A549 (cell line): ENCODE measurements at regions not wholly inside any gene's neighbourhood (a gene's known extent, or its start where the extent isn't known, plus 50 kb on each side); places are given as distances from the start of the nearest gene placed in this dataset.

Source experiments
- ATAC-seq, 2 experiments: fragments of 200-7000 bp in 1 of 2; fragments of >200 bp in 1 of 2; cut with Nextera tagmentation in 1 of 2; cut with Tn5 transposase in 1 of 2; 3 replicates each; pipeline versions ENCODE4 v1.8.0 to v1.9.1; 2018 to 2020; ENCODE audit warnings: mild to moderate bottlenecking in 1 of 2, moderate library complexity in 1 of 2
- CTCF ChIA-PET: fragments of 300-600 bp; sonication (Branson Sonifier 250); formaldehyde crosslinking; extraction: SDS; loops from one replicate; lab custom pipeline; 2021; ENCODE audit warnings: antibody characterized with exemption, inconsistent platforms; lab: Yijun Ruan, JAX
- POLR2A ChIA-PET: fragments of 350-600 bp; formaldehyde crosslinking; extraction: SDS; loops from one replicate; lab custom pipeline; 2021; ENCODE audit warnings: antibody characterized with exemption, inconsistent platforms; lab: Yijun Ruan, JAX
- DNase-seq, 2 experiments: peaks; one replicate each; pipeline versions ENCODE4 v3.0.0 to v3.0.0-alpha.2; 2011 to 2016; ENCODE audit warnings: low read depth in 1 of 2, low spot score in 1 of 2
- FAIRE-seq: peaks from 2 replicates; lab custom pipeline; 2011; peaks lifted over from hg19 to GRCh38; lab: Jason Lieb, UNC
- H3K27ac ChIP-seq, 2 experiments: fragments of >200 bp; sonication (Bioruptor Twin); formaldehyde crosslinking; 3 replicates each; pipeline ENCODE4 v1.5.1; 2016 to 2017
- H3K4me1 ChIP-seq: fragments of >200 bp; sonication (Bioruptor Twin); formaldehyde crosslinking; 3 replicates; pipeline ENCODE4 v1.6.1; 2016
- H3K4me2 ChIP-seq: fragments of >200 bp; sonication (Bioruptor Twin); formaldehyde crosslinking; 3 replicates; pipeline ENCODE4 v1.6.1; 2016
- H3K4me3 ChIP-seq: fragments of >200 bp; sonication (Bioruptor Twin); formaldehyde crosslinking; 3 replicates; pipeline ENCODE4 v1.5.1; 2016
- H3K9me3 ChIP-seq: fragments of >200 bp; sonication (Bioruptor Twin); formaldehyde crosslinking; 3 replicates; pipeline ENCODE4 v1.6.1; 2016
- BHLHE40 ChIP-seq: IDR thresholded peaks from 2 replicates; pipeline ENCODE4 v1.6.1; 2012; ENCODE audit warnings: low read depth, low read length, inconsistent platforms
- CBX2 ChIP-seq: fragments of 200-600 bp; sonication (generic); IDR thresholded peaks from 2 replicates; pipeline ENCODE4 v1.6.1; 2016; ENCODE audit warnings: low read depth, mild to moderate bottlenecking, borderline replicate concordance
- CBX8 ChIP-seq: fragments of 200-600 bp; sonication (generic); IDR thresholded peaks from 2 replicates; pipeline ENCODE4 v1.6.1; 2016
- CEBPB ChIP-seq, 2 experiments: fragments of >200 bp in 1 of 2; sonication (Bioruptor Twin) in 1 of 2; formaldehyde crosslinking in 1 of 2; IDR thresholded peaks; 2 replicates each; pipeline ENCODE4 v1.6.1; 2012 to 2016
- EHMT2 ChIP-seq: fragments of 200-600 bp; sonication (generic); IDR thresholded peaks from 2 replicates; pipeline ENCODE4 v1.6.1; 2016; ENCODE audit warnings: antibody characterized with exemption, low read depth, mild to moderate bottlenecking, moderate library complexity
- ESRRA ChIP-seq: fragments of 150-350 bp; IDR thresholded peaks from 2 replicates; pipeline ENCODE4 v1.6.1; 2014; ENCODE audit warnings: mild to moderate bottlenecking, low read length, borderline replicate concordance
- FOSB ChIP-seq: fragments of 250-450 bp; sonication (Bioruptor Pico); IDR thresholded peaks from 2 replicates; pipeline ENCODE4 v1.5.0; 2020; ENCODE audit warnings: mild to moderate bottlenecking, moderate library complexity
- HDAC2 ChIP-seq: fragments of 200-600 bp; sonication (generic); IDR thresholded peaks from 2 replicates; pipeline ENCODE4 v1.6.1; 2016
- HEYL ChIP-seq: fragments of 250-450 bp; sonication (Bioruptor Pico); IDR thresholded peaks from 2 replicates; pipeline ENCODE4 v1.8.0; 2021; ENCODE audit warnings: mild to moderate bottlenecking, moderate library complexity
- HMGXB4 ChIP-seq: fragments of 250-450 bp; sonication (Bioruptor Pico); IDR thresholded peaks from 2 replicates; pipeline ENCODE4 v1.5.0; 2021; ENCODE audit warnings: mild to moderate bottlenecking, moderate library complexity, borderline replicate concordance
- HOXA7 ChIP-seq: fragments of 250-450 bp; sonication (Bioruptor Pico); IDR thresholded peaks from 2 replicates; pipeline ENCODE4 v1.5.0; 2020; ENCODE audit warnings: mild to moderate bottlenecking, moderate library complexity
- HOXB13 ChIP-seq: fragments of 250-450 bp; sonication (Bioruptor Pico); IDR thresholded peaks from 2 replicates; pipeline ENCODE4 v1.5.0; 2020; ENCODE audit warnings: low read depth, mild to moderate bottlenecking, moderate library complexity
- HOXB5 ChIP-seq: fragments of 250-450 bp; sonication (Bioruptor Pico); IDR thresholded peaks from 2 replicates; pipeline ENCODE4 v1.5.0; 2020; ENCODE audit warnings: mild to moderate bottlenecking, moderate library complexity
- JUN ChIP-seq, 2 experiments: fragments of >200 bp; sonication (Bioruptor Twin); formaldehyde crosslinking; IDR thresholded peaks; 2 replicates in 1 of 2; 3 replicates in 1 of 2; pipeline ENCODE4 v1.6.1; 2016 to 2017
- JUNB ChIP-seq: fragments of >200 bp; sonication (Bioruptor Twin); formaldehyde crosslinking; IDR thresholded peaks from 2 replicates; pipeline ENCODE4 v1.6.1; 2016
- KDM1A ChIP-seq: fragments of 200-600 bp; sonication (generic); IDR thresholded peaks from 2 replicates; pipeline ENCODE4 v1.6.1; 2016; ENCODE audit warnings: low read depth, mild to moderate bottlenecking
- KDM5A ChIP-seq: fragments of 200-600 bp; sonication (generic); IDR thresholded peaks from 2 replicates; pipeline ENCODE4 v1.6.1; 2016; ENCODE audit warnings: antibody characterized with exemption, mild to moderate bottlenecking
- MAFK ChIP-seq: fragments of 450-650 bp; IDR thresholded peaks from 2 replicates; pipeline ENCODE4 v1.6.1; 2014; ENCODE audit not compliant: partially characterized antibody
- NFE2L2 ChIP-seq: fragments of 150-350 bp; conservative IDR thresholded peaks from 2 replicates; pipeline ENCODE4 v1.6.1; 2014; ENCODE audit warnings: low read length
- NPAS2 ChIP-seq: fragments of 250-450 bp; sonication (Bioruptor Pico); IDR thresholded peaks from 2 replicates; pipeline ENCODE4 v1.8.0; 2022; ENCODE audit warnings: mild to moderate bottlenecking, moderate library complexity, borderline replicate concordance
- RCOR1 ChIP-seq: fragments of 150-350 bp; IDR thresholded peaks from 2 replicates; pipeline ENCODE4 v1.6.1; 2014; ENCODE audit warnings: antibody characterized with exemption, low read length, low read depth
- RFX5 ChIP-seq: fragments of 450-650 bp; IDR thresholded peaks from 2 replicates; pipeline ENCODE4 v1.7.1; 2014; ENCODE audit warnings: antibody characterized with exemption, mild to moderate bottlenecking, moderate library complexity
- SMC3 ChIP-seq: fragments of >200 bp; sonication (Bioruptor Twin); formaldehyde crosslinking; IDR thresholded peaks from 3 replicates; pipeline ENCODE4 v1.6.1; 2018; ENCODE audit warnings: inconsistent platforms
- WGBS: methylation state at CpG from one replicate; pipeline ENCODE4 v1.1.6; 2017; ENCODE audit errors: missing lambda C conversion rate; 5-methylcytosine and 5-hydroxymethylcytosine counted together
- TF ChIP-seq, protein P1 (sequence below): fragments of 250-450 bp; sonication (Bioruptor Pico); IDR thresholded peaks from 2 replicates; pipeline ENCODE4 v1.5.0; 2020; ENCODE audit warnings: low read depth, mild to moderate bottlenecking, moderate library complexity
- TF ChIP-seq, protein P2 (sequence below): fragments of >200 bp; sonication (Bioruptor Twin); formaldehyde crosslinking; IDR thresholded peaks from 3 replicates; pipeline ENCODE4 v1.6.1; 2016

DNA sequence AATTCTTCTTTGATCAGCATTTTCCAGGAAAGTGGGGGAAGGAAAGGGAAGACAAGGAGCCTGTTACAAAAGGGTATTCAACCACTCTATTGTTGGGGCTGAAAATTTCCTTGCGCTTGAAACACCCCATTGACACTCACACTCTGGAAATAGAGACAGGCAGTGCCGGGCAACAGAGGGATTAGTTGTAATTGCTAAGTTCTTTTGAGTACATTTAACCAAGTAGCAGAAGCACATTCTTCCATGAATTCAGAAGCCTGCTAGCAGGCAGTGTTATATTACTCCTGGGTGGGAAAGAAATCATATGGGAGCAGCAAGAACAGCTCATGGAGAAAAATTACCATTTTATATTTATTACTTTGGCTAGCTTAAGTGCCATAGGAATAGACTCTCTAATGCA lies 745.5 kb downstream of the C6orf118 start:
- 35% methylated on average over 2 of the region's 2 CpGs for WGBS
- FAIRE-seq (no peak), ATAC-seq (no peak), DNase-seq (no peak)
- no peaks in the 10 kb centered on the region for H3K9me3 ChIP-seq
- TF ChIP-seq NFE2L2 (no peak), FOSB (no peak), RFX5 (no peak), HEYL (CRISPR knock-in tag) (no peak), CBX2 (no peak), KDM1A (no peak), CBX8 (no peak), BHLHE40 (no peak)
- TF ChIP-seq, protein P1, sequence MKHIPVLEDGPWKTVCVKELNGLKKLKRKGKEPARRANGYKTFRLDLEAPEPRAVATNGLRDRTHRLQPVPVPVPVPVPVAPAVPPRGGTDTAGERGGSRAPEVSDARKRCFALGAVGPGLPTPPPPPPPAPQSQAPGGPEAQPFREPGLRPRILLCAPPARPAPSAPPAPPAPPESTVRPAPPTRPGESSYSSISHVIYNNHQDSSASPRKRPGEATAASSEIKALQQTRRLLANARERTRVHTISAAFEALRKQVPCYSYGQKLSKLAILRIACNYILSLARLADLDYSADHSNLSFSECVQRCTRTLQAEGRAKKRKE: no peak
- TF ChIP-seq, protein P2, sequence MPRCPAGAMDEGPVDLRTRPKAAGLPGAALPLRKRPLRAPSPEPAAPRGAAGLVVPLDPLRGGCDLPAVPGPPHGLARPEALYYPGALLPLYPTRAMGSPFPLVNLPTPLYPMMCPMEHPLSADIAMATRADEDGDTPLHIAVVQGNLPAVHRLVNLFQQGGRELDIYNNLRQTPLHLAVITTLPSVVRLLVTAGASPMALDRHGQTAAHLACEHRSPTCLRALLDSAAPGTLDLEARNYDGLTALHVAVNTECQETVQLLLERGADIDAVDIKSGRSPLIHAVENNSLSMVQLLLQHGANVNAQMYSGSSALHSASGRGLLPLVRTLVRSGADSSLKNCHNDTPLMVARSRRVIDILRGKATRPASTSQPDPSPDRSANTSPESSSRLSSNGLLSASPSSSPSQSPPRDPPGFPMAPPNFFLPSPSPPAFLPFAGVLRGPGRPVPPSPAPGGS: no peak
- H3K27ac ChIP-seq: no peak overlapping the region
- POLR2A ChIA-PET: no interaction called here
- no peak overlapping the region for H3K4me3 ChIP-seq
- H3K4me2 ChIP-seq: no peak overlapping the region
- CTCF ChIA-PET: no interaction called here
- H3K4me1 ChIP-seq: no peaks in the 10 kb centered on the region

DNA sequence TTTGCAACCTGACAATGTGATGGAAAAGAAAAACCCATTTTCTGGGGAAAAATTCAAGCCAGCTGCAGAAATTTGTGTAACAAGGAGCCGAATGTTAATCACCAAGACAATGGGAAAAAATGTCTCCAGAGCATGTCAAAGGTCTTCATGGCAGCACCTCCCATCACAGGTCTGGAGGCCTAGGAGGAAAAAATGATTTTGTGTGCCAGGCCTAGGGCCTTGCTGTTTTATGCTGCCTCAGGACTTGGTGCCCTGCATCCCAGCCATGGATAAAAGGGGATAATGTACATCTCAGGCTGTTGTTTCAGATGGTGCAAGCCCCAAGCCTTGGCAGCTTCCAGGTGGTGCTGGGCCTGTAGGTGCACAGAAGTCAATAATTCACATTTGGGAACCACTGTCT lies 747.7 kb downstream of the C6orf118 start:
- Histone ChIP-seq H3K4me1 (no peaks in the 10 kb centered on the region), H3K27ac (no peak overlapping the region), H3K4me2 (no peak overlapping the region), H3K4me3 (no peak overlapping the region), H3K9me3 (no peaks in the 10 kb centered on the region)
- DNase-seq: no peak
- CTCF ChIA-PET: no interaction called here
- no peak for FAIRE-seq
- POLR2A ChIA-PET: no interaction called here
- ATAC-seq: no peak
- TF ChIP-seq HOXB13 (no peak), HOXA7 (no peak), JUNB (no peak), ESRRA (no peak), CEBPB (IDR thresholded peaks at IDR 0.05) (no peak), HMGXB4 (CRISPR knock-in tag) (no peak), MAFK (no peak), KDM5A (no peak), SMC3 (no peak), RCOR1 (no peak), EHMT2 (no peak), HDAC2 (no peak), HOXB5 (CRISPR knock-in tag) (no peak), FOSB (no peak), NPAS2 (no peak), NFE2L2 (no peak), JUN (IDR thresholded peaks at IDR 0.05) (no peak)
- WGBS: 0% methylated on average over 1 of the region's 1 CpG
